Brain microvascular endothelial cell (primary cell): ENCODE measurements at regions not wholly inside any gene's neighbourhood (a gene's known extent, or its start where the extent isn't known, plus 50 kb on each side); places are given as distances from the start of the nearest gene placed in this dataset.

Experiments used
- DNase-seq: peaks from one replicate; pipeline ENCODE4 v3.0.0-alpha.2; 2020
- H3K27ac ChIP-seq: fragments of 250-450 bp; sonication (Bioruptor Pico); 2 replicates; pipeline ENCODE4 v1.5.1; 2020; ENCODE audit warnings: mild to moderate bottlenecking, moderate library complexity
- H3K27me3 ChIP-seq: fragments of 250-450 bp; sonication (Bioruptor Pico); replicated peaks from 2 replicates; pipeline ENCODE4 v1.5.1; 2020; ENCODE audit warnings: mild to moderate bottlenecking
- H3K36me3 ChIP-seq: fragments of 250-450 bp; sonication (Bioruptor Pico); replicated peaks from 2 replicates; pipeline ENCODE4 v1.5.1; 2020; ENCODE audit warnings: mild to moderate bottlenecking
- H3K4me3 ChIP-seq: 2 replicates; pipeline ENCODE4 v1.5.1; 2011; ENCODE audit warnings: low read depth, mild to moderate bottlenecking, control low read depth, low read length, moderate library complexity
- in situ Hi-C: cut with HindIII; loops from 2 replicates; pipeline ENCODE4 v1.10.0; 2017; ENCODE audit warnings: low sequenced_read_pairs, low pct_ligation_motif_present
- TF ChIP-seq, protein P1 (sequence below): IDR thresholded peaks from 2 replicates; pipeline ENCODE4 v1.5.1; 2011; ENCODE audit warnings: low read depth, mild to moderate bottlenecking, moderate library complexity, low read length, control low read depth, inconsistent platforms; ENCODE audit errors: missing control alignments

GRCh38 chr22:48594757-48595510 is 1232.7 kb downstream of the BRD1 start:
- DNase-seq, result no peak
- in situ Hi-C loops, result no loop called here
- Histone ChIP-seq H3K27me3 (no peaks in the 10 kb centered on the region), H3K4me3 (no peak overlapping the region), H3K36me3 (no peaks in the 10 kb centered on the region), H3K27ac (no peak overlapping the region)
- TF ChIP-seq, protein P1, sequence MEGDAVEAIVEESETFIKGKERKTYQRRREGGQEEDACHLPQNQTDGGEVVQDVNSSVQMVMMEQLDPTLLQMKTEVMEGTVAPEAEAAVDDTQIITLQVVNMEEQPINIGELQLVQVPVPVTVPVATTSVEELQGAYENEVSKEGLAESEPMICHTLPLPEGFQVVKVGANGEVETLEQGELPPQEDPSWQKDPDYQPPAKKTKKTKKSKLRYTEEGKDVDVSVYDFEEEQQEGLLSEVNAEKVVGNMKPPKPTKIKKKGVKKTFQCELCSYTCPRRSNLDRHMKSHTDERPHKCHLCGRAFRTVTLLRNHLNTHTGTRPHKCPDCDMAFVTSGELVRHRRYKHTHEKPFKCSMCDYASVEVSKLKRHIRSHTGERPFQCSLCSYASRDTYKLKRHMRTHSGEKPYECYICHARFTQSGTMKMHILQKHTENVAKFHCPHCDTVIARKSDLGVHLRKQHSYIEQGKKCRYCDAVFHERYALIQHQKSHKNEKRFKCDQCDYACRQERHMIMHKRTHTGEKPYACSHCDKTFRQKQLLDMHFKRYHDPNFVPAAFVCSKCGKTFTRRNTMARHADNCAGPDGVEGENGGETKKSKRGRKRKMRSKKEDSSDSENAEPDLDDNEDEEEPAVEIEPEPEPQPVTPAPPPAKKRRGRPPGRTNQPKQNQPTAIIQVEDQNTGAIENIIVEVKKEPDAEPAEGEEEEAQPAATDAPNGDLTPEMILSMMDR, result no peak

GRCh38 chr22:48594016-48594756 is 1233.5 kb downstream of the BRD1 start:
- no peaks in the 10 kb centered on the region for H3K27me3 ChIP-seq
- in situ Hi-C loops, result no loop called here
- no peak overlapping the region for H3K27ac ChIP-seq
- TF ChIP-seq, protein P1, result no peak
- no peaks in the 10 kb centered on the region for H3K36me3 ChIP-seq
- H3K4me3 ChIP-seq, result no peak overlapping the region
- DNase-seq, result no peak

GRCh38 chr22:48593551-48593950 is 1234.1 kb downstream of the BRD1 start:
- in situ Hi-C loops, result no loop called here
- Histone ChIP-seq H3K4me3 (no peak overlapping the region), H3K27ac (no peak overlapping the region), H3K27me3 (no peaks in the 10 kb centered on the region), H3K36me3 (no peaks in the 10 kb centered on the region)
- TF ChIP-seq, protein P1, result no peak
- DNase-seq, result no peak

DNA sequence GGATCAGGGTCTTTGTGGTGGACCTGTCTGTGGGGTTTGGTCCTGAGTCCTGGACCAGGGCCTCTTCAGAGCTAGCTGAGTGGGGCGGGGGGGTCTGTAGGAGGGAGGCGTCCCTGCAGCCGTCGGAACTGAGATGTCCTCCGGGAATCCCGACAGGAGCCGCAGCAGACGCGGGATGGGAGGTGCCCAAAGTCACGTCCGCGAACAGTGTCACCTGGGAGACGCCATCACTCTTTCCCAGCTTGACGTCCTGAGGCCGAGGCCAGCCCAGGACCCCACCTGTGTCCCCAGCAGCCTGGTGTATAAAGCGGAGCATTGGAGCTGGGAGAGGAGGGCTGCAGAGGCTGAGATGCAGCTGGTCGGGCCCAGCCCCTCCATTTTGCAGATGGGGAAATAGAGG is 1234.7 kb downstream of the BRD1 start:
- DNase-seq, result no peak
- Histone ChIP-seq H3K27me3 (no peaks in the 10 kb centered on the region), H3K4me3 (no peak overlapping the region), H3K27ac (no peak overlapping the region), H3K36me3 (no peaks in the 10 kb centered on the region)
- in situ Hi-C loops, result no loop called here
- TF ChIP-seq, protein P1, result no peak

- no peak overlapping the region for H3K27ac ChIP-seq
- H3K36me3 ChIP-seq, result no peaks in the 10 kb centered on the region
- no peaks in the 10 kb centered on the region for H3K27me3 ChIP-seq
- DNase-seq, result no peak
- TF ChIP-seq, protein P1, result no peak
- no peak overlapping the region for H3K4me3 ChIP-seq
- in situ Hi-C loops, result no loop called here
Measured at GRCh38 chr22:48592488-48592887, 1235.2 kb downstream of the BRD1 start.
